GM19099 (cell line): ENCODE measurements at regions not wholly inside any gene's neighbourhood (a gene's known extent, or its start where the extent isn't known, plus 50 kb on each side); places are given as distances from the start of the nearest gene placed in this dataset.

Experiments
- POLR2A ChIP-seq: IDR thresholded peaks from 3 replicates; pipeline ENCODE4 v1.6.1; 2011; ENCODE audit warnings: low read depth; ENCODE audit not compliant: insufficient read length; ENCODE audit errors: extremely low read depth

- no peak for TF ChIP-seq POLR2A
Measured at GRCh38 chr2:118224895-118225311, 136.6 kb downstream of the INSIG2 start.

DNA sequence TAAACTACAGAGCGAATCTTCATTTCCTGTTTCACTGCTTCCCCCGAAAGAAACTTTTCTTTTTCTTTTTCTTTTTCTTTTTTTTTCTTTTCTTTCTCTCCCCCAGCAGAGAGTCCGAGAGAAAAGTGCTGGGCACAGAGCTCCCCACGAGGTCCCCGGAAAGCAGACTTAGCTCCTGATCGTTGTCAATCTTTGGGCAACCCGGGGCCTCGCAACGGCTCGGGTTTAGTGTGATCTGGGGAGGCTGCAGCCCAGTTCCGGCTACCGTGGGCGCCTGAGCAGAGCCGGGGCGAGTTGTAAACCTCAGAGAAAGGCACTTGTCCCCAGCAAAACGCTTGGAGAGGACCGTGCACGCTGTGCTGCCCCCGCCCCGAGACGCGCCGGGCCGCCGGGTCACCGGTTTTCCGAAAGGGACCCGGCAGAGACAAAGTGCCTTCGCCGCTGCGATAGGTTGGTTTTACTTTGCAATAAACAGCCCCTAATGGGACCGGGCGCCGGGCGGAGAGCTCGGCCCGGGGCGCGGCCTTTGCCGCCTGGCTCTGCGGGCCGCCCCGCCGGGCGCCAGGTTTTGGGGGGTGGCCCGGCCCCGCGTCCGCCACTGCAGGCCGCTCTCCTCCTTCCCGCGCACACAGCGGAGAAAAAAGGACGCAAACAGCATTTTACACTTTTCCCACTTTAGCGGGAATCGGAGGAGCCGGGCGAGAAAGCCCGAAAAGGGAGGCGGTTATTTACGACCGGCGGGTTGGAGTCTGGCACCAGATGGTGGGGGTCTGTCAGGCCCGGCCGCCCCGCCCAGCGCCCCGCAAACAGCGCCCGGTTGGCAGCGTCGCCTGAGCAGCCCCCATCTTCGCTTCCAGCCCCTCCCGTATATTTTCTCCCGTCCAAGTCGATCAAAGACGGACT, 136.0 kb downstream of the INSIG2 start:
- peak; percentile 38 for TF ChIP-seq POLR2A

- no peak for TF ChIP-seq POLR2A
Measured at GRCh38 chr2:118223511-118223991, 135.3 kb downstream of the INSIG2 start.

DNA sequence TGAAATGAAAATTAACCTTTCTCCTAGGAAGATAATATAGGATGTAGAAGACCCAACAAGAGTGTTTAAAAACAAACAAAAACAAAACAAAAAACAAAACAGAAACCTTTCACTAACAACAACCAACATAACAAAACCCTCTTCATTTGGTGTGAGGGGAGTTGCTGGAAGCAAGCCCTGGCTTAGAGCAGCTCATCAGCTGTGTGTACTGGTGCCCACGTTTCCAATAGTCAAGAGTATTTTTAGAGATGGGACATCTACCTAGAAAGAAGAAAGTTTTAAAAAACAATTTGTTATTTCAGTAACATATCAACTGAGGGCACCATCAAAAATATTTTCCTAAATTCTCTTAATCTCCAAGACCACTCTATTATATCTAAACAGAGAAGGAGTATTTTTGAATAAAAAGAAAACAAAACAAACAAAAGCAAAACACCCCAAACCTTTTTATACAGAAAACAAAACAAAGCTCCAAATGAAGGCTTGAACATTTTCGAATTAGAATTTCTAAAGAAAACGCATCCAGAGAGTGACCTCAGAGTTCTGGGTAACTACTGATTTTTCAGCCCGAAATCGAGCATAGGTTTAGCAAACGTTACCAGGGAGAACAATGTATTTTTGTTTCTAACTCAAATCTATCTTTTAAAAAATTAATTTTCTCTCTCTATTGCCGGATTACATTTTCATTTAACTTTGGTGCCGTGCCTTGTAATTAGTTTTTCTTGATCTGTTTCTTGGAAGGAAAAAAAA, 134.6 kb downstream of the INSIG2 start:
- TF ChIP-seq POLR2A = peak; percentile 33

DNA sequence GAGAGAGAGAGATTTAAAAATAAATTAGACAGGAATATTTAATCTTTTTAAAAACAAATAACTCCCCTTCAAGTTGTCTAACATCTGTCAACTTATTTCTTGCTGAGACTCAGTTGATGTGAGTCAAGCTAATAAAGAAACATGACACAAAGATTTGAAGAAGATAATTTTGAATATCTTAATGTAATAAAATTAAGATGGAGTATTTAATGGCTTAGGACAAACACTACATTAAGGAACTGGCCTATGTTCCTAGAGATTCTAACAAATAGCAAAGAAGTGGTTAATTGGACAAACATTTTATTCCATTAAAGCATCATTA, 134.0 kb downstream of the INSIG2 start:
- TF ChIP-seq POLR2A = no peak

- TF ChIP-seq POLR2A = no peak
Measured at GRCh38 chr2:118221536-118222272, 133.4 kb downstream of the INSIG2 start.

DNA sequence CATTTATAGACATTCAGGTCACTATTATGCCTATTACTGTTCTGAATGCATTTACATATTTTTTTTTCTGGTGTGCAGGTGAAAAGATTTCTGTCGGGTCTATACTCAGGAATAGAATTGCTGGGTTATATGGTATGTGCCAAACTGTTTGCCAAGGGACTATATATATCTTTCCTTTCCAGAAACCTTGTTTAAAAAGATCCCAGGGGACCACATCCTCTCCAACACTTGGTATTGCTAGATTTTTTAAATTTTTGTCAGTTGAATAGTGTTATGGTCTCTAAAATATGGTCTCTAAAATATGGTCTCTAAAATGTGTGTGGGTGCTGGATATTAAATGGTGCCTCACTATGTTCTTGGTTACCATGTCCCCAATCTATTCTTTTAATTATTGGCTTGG, 131.3 kb downstream of the INSIG2 start:
- TF ChIP-seq POLR2A = no peak

GRCh38 chr2:118216224-118216623, 128.0 kb downstream of the INSIG2 start:
- TF ChIP-seq POLR2A = no peak

DNA sequence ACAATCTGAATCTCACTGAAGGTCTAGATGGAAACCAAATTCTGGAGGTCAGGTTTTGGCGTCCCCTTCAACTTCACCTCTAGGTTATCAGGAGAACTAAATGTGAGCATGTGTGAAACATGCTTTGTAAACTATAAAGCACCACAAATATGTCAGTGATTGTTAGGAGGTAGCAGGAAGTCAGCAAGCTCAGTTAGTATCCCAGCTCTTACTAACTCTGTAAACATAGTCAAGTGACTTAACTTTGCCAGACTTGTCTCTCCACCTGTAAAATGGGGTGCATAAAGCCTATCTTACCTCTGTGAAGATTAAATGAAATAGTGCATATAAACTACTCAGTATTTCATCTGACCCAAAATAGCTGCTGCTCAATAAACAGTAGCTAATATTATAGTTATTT, 121.5 kb downstream of the INSIG2 start:
- no peak for TF ChIP-seq POLR2A

DNA sequence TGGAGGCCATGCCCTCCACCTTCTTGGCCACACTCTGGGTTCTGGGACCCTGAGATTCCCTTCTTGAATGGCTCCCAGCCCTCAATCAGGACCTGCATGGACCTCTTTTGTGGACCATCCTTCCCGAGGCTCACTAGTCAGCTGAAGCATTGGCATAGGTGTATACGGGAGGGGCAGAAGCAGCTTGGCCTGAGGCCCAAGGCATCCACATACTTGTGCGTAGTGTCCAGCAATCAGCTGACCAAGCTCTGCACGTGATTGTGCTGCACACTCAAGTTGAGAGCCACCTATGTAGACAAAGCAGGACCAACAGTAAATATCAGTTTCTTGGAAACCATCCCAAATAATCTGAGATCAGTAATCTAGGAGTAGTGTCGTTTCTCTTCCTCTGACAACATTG, 119.6 kb downstream of the INSIG2 start:
- TF ChIP-seq POLR2A = no peak

GRCh38 chr2:118202707-118203303, 114.5 kb downstream of the INSIG2 start:
- no peak for TF ChIP-seq POLR2A

GRCh38 chr2:118198268-118198667, 110.0 kb downstream of the INSIG2 start:
- no peak for TF ChIP-seq POLR2A

DNA sequence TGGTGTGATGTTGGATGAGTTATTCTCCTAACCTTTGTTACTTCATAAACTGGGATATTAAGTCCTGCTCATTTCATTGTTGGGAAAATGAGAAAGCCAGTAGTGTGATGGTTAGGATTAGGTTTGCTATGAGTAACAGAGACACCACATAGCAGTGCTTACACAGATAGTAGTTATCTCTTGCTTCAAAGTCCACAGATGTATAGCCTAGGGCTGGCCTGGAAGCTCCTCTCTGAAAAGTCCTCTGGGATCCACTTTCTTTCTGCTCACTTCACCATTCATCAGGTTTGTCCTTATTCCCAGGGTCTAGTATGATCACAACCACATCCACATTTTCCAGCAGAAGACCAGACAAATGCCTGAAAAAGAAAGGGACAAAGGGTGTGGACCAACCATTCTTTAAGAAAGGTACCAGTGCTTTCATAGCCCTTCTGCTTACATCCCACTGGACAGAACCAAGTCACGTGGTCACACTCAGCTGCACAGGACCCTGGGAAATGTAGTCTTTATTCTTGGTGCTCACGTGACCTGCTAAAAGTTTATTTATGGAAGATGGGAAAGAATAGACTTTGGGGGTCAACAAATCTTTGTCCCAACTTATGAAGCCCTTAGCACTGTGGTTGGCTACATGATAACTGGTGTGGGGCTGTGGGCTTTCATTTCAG, 108.9 kb downstream of the INSIG2 start:
- no peak for TF ChIP-seq POLR2A

DNA sequence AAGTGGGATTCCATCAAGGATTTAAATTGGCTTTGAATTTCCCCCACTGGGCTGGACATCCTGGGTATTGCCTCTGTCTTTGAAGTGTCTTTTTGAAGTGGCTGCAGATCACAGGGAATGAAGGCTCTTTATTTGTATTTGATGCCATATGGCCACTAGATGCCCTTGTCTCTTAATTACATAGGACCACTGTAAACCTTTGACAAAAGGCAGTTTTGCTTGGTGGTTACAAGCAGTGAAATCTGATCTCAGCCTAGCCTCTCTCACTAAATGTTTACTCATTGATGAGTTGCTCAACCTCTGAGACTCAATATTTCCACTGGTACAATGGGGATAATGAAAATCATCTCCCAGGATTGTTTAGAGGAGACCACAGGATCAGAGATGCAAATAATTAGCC, 102.2 kb downstream of the INSIG2 start:
- TF ChIP-seq POLR2A = no peak
